ENCODE measurements at regions not wholly inside any gene's neighbourhood (a gene's known extent, or its start where the extent isn't known, plus 50 kb on each side); places are given as distances from the start of the nearest gene placed in this dataset.
A peak's percentile ranks its signal among the peaks of the same experiment; 100 is the strongest.

GRCh38 chr7:34497153-34497777 is 160.8 kb upstream of the NPSR1 start:
- peak; percentile 71 for TF ChIP-seq CTCF (conservative IDR thresholded peaks at IDR 0.05)
- Mint-ChIP-seq H3K27me3 (no peaks in the 10 kb centered on the region), H3K4me1 (ENCODE audit: unreplicated experiment) (no peaks in the 10 kb centered on the region), H3K4me3 (no peak overlapping the region), H3K9me3 (no peaks in the 10 kb centered on the region), H3K27ac (no peak overlapping the region), H3K36me3 (no peaks in the 10 kb centered on the region)
- no peak for DNase-seq (ENCODE audit: extremely low spot score, unreplicated experiment)

GRCh38 chr7:34501156-34501555 is 156.9 kb upstream of the NPSR1 start:
- no peak for DNase-seq (ENCODE audit: extremely low spot score, unreplicated experiment)
- H3K4me3 Mint-ChIP-seq, result no peak overlapping the region
- TF ChIP-seq CTCF (conservative IDR thresholded peaks at IDR 0.05), result no peak
- H3K36me3 Mint-ChIP-seq, result no peaks in the 10 kb centered on the region
- H3K27ac Mint-ChIP-seq, result no peak overlapping the region
- H3K4me1 Mint-ChIP-seq (ENCODE audit: unreplicated experiment), result no peaks in the 10 kb centered on the region
- no peaks in the 10 kb centered on the region for H3K9me3 Mint-ChIP-seq
- H3K27me3 Mint-ChIP-seq, result no peaks in the 10 kb centered on the region

- H3K4me1 Mint-ChIP-seq (ENCODE audit: unreplicated experiment), result no peaks in the 10 kb centered on the region
- DNase-seq (ENCODE audit: extremely low spot score, unreplicated experiment), result no peak
- H3K27me3 Mint-ChIP-seq, result no peaks in the 10 kb centered on the region
- no peak for TF ChIP-seq CTCF (conservative IDR thresholded peaks at IDR 0.05)
- no peaks in the 10 kb centered on the region for H3K36me3 Mint-ChIP-seq
- no peak overlapping the region for H3K4me3 Mint-ChIP-seq
- H3K9me3 Mint-ChIP-seq, result no peaks in the 10 kb centered on the region
- H3K27ac Mint-ChIP-seq, result no peak overlapping the region
Measured at GRCh38 chr7:34507191-34507590, 150.8 kb upstream of the NPSR1 start.

GRCh38 chr7:34523226-34523918 is 134.6 kb upstream of the NPSR1 start:
- no peak for TF ChIP-seq CTCF (conservative IDR thresholded peaks at IDR 0.05)
- Mint-ChIP-seq H3K9me3 (peaks cover 4% of the 10 kb centered on the region), H3K4me1 (ENCODE audit: unreplicated experiment) (no peaks in the 10 kb centered on the region), H3K4me3 (no peak overlapping the region), H3K36me3 (no peaks in the 10 kb centered on the region), H3K27ac (no peak overlapping the region), H3K27me3 (no peaks in the 10 kb centered on the region)
- DNase-seq (ENCODE audit: extremely low spot score, unreplicated experiment), result no peak

GRCh38 chr7:34530259-34530658 is 127.8 kb upstream of the NPSR1 start:
- no peaks in the 10 kb centered on the region for H3K27me3 Mint-ChIP-seq
- no peaks in the 10 kb centered on the region for H3K36me3 Mint-ChIP-seq
- no peaks in the 10 kb centered on the region for H3K4me1 Mint-ChIP-seq (ENCODE audit: unreplicated experiment)
- DNase-seq (ENCODE audit: extremely low spot score, unreplicated experiment), result no peak
- TF ChIP-seq CTCF (conservative IDR thresholded peaks at IDR 0.05), result no peak
- no peaks in the 10 kb centered on the region for H3K9me3 Mint-ChIP-seq
- no peak overlapping the region for H3K4me3 Mint-ChIP-seq
- no peak overlapping the region for H3K27ac Mint-ChIP-seq
